ENCODE measurements at regions not wholly inside any gene's neighbourhood (a gene's known extent, or its start where the extent isn't known, plus 50 kb on each side); places are given as distances from the start of the nearest gene placed in this dataset.

GRCh38 chr3:168752339-168752738 is 656.6 kb upstream of the GOLIM4 start:
- no peak for TF ChIP-seq CTCF (IDR thresholded peaks at IDR 0.05 in 2 of 3, conservative IDR thresholded peaks at IDR 0.05 in 1 of 3; ENCODE audit: borderline replicate concordance in 1 of 3, insufficient read depth in 1 of 3, low read depth in 2 of 3, low read length in 2 of 3)
- no peak for TF ChIP-seq EGR1 (IDR thresholded peaks at IDR 0.05; ENCODE audit: low read depth)
- TF ChIP-seq EZH2 (IDR thresholded peaks at IDR 0.05) = no peak
- no peak for TF ChIP-seq SRF (IDR thresholded peaks at IDR 0.05; ENCODE audit: low read depth)
